Left lung (tissue), 4 donors: ENCODE measurements at regions not wholly inside any gene's neighbourhood (a gene's known extent, or its start where the extent isn't known, plus 50 kb on each side); places are given as distances from the start of the nearest gene placed in this dataset.
"Not testable (repeated sequence)": the region's sequence is repeated elsewhere in the genome, so short reads cannot be mapped to it uniquely, and the experiment has no call there.

Experiments
- ATAC-seq: fragments of 200-7000 bp; cut with Tn5 transposase; one replicate; pipeline ENCODE4 v1.9.1; 2020; ENCODE audit warnings: moderate library complexity
- DNase-seq, 4 donors: peaks; one replicate each; pipeline ENCODE4 v3.0.0-alpha.2; 2013 to 2020
- H3K27ac ChIP-seq, 2 donors: fragments of 200-600 bp; sonication (generic) in 1 of 2; one replicate each; pipeline versions ENCODE4 v1.5.0 to v1.8.0; 2020 to 2021
- H3K27me3 ChIP-seq, 2 donors: fragments of 200-600 bp; sonication (generic) in 1 of 2; one replicate each; pipeline versions ENCODE4 v1.5.0 to v1.8.0; 2020 to 2021
- H3K36me3 ChIP-seq, 2 donors: fragments of 200-600 bp; sonication (generic) in 1 of 2; one replicate each; pipeline versions ENCODE4 v1.5.0 to v1.8.0; 2020 to 2021
- H3K4me1 ChIP-seq, 2 donors: fragments of 200-600 bp; one replicate each; pipeline ENCODE4 v1.8.0; 2021
- H3K4me3 ChIP-seq, 2 donors: fragments of 200-600 bp; sonication (generic) in 1 of 2; one replicate each; pipeline versions ENCODE4 v1.5.0 to v1.8.0; 2020 to 2021; ENCODE audit warnings: mild to moderate bottlenecking in 1 of 2
- H3K9me3 ChIP-seq, 2 donors: fragments of 200-600 bp; sonication (generic) in 1 of 2; one replicate each; pipeline versions ENCODE4 v1.5.0 to v1.8.0; 2020 to 2021
- CTCF ChIP-seq, 2 donors: fragments of 200-600 bp; sonication (generic) in 1 of 2; IDR thresholded peaks; one replicate each; pipeline versions ENCODE4 v1.5.0 to v1.8.0; 2021; ENCODE audit warnings: antibody characterized with exemption in 2 of 2
- intact Hi-C, 2 donors: fragments of 100-400 bp; cut with DNase I; formaldehyde crosslinking; loops; one replicate each; pipeline versions ENCODE4 v1.11.2 to v1.14.2; 2022
- donor health status: DM: no; HTN: yes; CAD: no.
- donor health status: DM: no; HTN: no; CAD: no.

- ATAC-seq: peak; percentile 84
- TF ChIP-seq CTCF (IDR thresholded peaks at IDR 0.05): no peak
- no peaks in the 10 kb centered on the region for H3K36me3 ChIP-seq
Observed at GRCh38 chr5:90092734-90093133, 316.8 kb downstream of the CETN3 start.

GRCh38 chr5:90084342-90084741, 325.2 kb downstream of the CETN3 start:
- Histone ChIP-seq H3K9me3 (peaks cover 0 to 8% of the 10 kb centered on the region in 2 donors), H3K4me3 (no peak overlapping the region), H3K27ac (no peak overlapping the region), H3K27me3 (no peaks in the 10 kb centered on the region), H3K4me1 (no peaks in the 10 kb centered on the region), H3K36me3 (no peaks in the 10 kb centered on the region)
- DNase-seq: no peak
- no peak for TF ChIP-seq CTCF (IDR thresholded peaks at IDR 0.05)
- ATAC-seq: no peak
- intact Hi-C loops: no loop called here

More at GRCh38 chr5:90092734-90093133, 316.8 kb downstream of the CETN3 start:
- H3K4me3 ChIP-seq: no peak overlapping the region
- no peak overlapping the region for H3K27ac ChIP-seq
- intact Hi-C loops: no loop called here
- H3K9me3 ChIP-seq: peaks cover 0 to 13% of the 10 kb centered on the region in 2 donors
- H3K27me3 ChIP-seq: no peaks in the 10 kb centered on the region
- DNase-seq: no peak
- H3K4me1 ChIP-seq: no peaks in the 10 kb centered on the region

- ATAC-seq, H3K36me3 ChIP-seq, H3K27me3 ChIP-seq, H3K4me1 ChIP-seq, DNase-seq, H3K27ac ChIP-seq, H3K4me3 ChIP-seq, H3K9me3 ChIP-seq, intact Hi-C loops: not testable (repeated sequence)
Observed at GRCh38 chr5:90073026-90073570, 336.5 kb downstream of the CETN3 start.

GRCh38 chr5:90071656-90072055, 337.9 kb downstream of the CETN3 start:
- DNase-seq: no peak
- no peak for TF ChIP-seq CTCF (IDR thresholded peaks at IDR 0.05)
- H3K27me3 ChIP-seq: no peaks in the 10 kb centered on the region
- H3K36me3 ChIP-seq: no peaks in the 10 kb centered on the region
- no peak for ATAC-seq
- H3K4me3 ChIP-seq: no peak overlapping the region
- H3K4me1 ChIP-seq: no peaks in the 10 kb centered on the region
- no peak overlapping the region for H3K27ac ChIP-seq
- intact Hi-C loops: no loop called here
- H3K9me3 ChIP-seq: peaks cover 0 to 1% of the 10 kb centered on the region in 2 donors

GRCh38 chr5:90071066-90071465, 338.5 kb downstream of the CETN3 start:
- ATAC-seq (no peak), DNase-seq (no peak)
- Histone ChIP-seq H3K27me3 (no peaks in the 10 kb centered on the region), H3K4me3 (no peak overlapping the region), H3K27ac (no peak overlapping the region), H3K36me3 (no peaks in the 10 kb centered on the region), H3K9me3 (peaks cover 0 to 1% of the 10 kb centered on the region in 2 donors), H3K4me1 (no peaks in the 10 kb centered on the region)
- TF ChIP-seq CTCF (IDR thresholded peaks at IDR 0.05): no peak
- intact Hi-C loops: no loop called here

GRCh38 chr5:90066920-90067319, 342.6 kb downstream of the CETN3 start:
- intact Hi-C loops: no loop called here
- no peak for DNase-seq
- no peaks in the 10 kb centered on the region for H3K4me1 ChIP-seq
- TF ChIP-seq CTCF (IDR thresholded peaks at IDR 0.05): no peak
- H3K27ac ChIP-seq: no peak overlapping the region
- ATAC-seq: no peak
- no peaks in the 10 kb centered on the region for H3K27me3 ChIP-seq
- no peak overlapping the region for H3K4me3 ChIP-seq
- H3K9me3 ChIP-seq: peaks cover 0 to 9% of the 10 kb centered on the region in 2 donors
- no peaks in the 10 kb centered on the region for H3K36me3 ChIP-seq
